OCI-LY7 (cell line): ENCODE measurements at regions not wholly inside any gene's neighbourhood (a gene's known extent, or its start where the extent isn't known, plus 50 kb on each side); places are given as distances from the start of the nearest gene placed in this dataset.

Source experiments
- BruUV-seq: library from RNA; stranded (reverse); fragments of 400-500 nt; replicated peaks from 2 replicates; lab custom pipeline; 2021; lab: Mats Ljungman, UMichigan
- CTCF ChIA-PET: fragments of 300-600 bp; sonication (Branson Sonifier 250); formaldehyde crosslinking; loops from one replicate; lab custom pipeline; 2022; ENCODE audit warnings: antibody characterized with exemption; ENCODE audit not compliant: unreplicated experiment; lab: Charles Lee
- POLR2A ChIA-PET: fragments of 300-600 bp; sonication (Branson Sonifier 250); formaldehyde crosslinking; loops from one replicate; lab custom pipeline; 2022; ENCODE audit warnings: antibody characterized with exemption; lab: Charles Lee
- DNase-seq: peaks from one replicate; pipeline ENCODE4 v3.0.0-alpha.2; 2015; ENCODE audit warnings: low spot score
- H2AFZ ChIP-seq: fragments of 200-600 bp; sonication (generic), shearing (Covaris generic); 2 replicates; pipeline ENCODE4 v1.6.1; 2014; ENCODE audit warnings: mild to moderate bottlenecking, antibody characterized with exemption, low read length, moderate library complexity
- H3K27ac ChIP-seq: fragments of 200-600 bp; sonication (generic); 2 replicates; pipeline ENCODE4 v1.5.1; 2014; ENCODE audit warnings: mixed run types, low read depth, mild to moderate bottlenecking, moderate library complexity, low read length, inconsistent platforms; ENCODE audit not compliant: poor library complexity, severe bottlenecking
- H3K36me3 ChIP-seq: fragments of 200-600 bp; sonication (generic); 2 replicates; pipeline ENCODE4 v1.6.1; 2014; ENCODE audit warnings: mild to moderate bottlenecking, antibody characterized with exemption, low read length, moderate library complexity, mixed read lengths; ENCODE audit not compliant: insufficient read depth
- H3K4me1 ChIP-seq: fragments of 200-600 bp; sonication (generic); 2 replicates; pipeline ENCODE4 v1.5.1; 2014; ENCODE audit warnings: mild to moderate bottlenecking, low read length; ENCODE audit not compliant: insufficient read depth, poor library complexity, severe bottlenecking
- H3K4me2 ChIP-seq: fragments of 200-600 bp; sonication (generic); 2 replicates; pipeline ENCODE4 v1.6.1; 2014; ENCODE audit warnings: mild to moderate bottlenecking, low read length
- H3K4me3 ChIP-seq: fragments of 200-600 bp; sonication (generic); 2 replicates; pipeline ENCODE4 v1.5.1; 2014; ENCODE audit warnings: mild to moderate bottlenecking, low read depth, low read length; ENCODE audit not compliant: poor library complexity, severe bottlenecking
- H3K79me2 ChIP-seq: fragments of 200-600 bp; sonication (generic); 2 replicates; pipeline ENCODE4 v1.6.1; 2016; ENCODE audit warnings: low read depth, mild to moderate bottlenecking, low read length, moderate library complexity, mixed read lengths; ENCODE audit not compliant: insufficient read depth
- H3K9me2 ChIP-seq: fragments of 200-600 bp; sonication (generic); 2 replicates; pipeline ENCODE4 v1.6.1; 2016; ENCODE audit warnings: mild to moderate bottlenecking, low read length, mixed read lengths; ENCODE audit not compliant: insufficient read depth
- H3K9me3 ChIP-seq: fragments of 200-600 bp; sonication (generic); 2 replicates; pipeline ENCODE4 v1.6.1; 2014; ENCODE audit warnings: mild to moderate bottlenecking, mixed run types, low read length, mixed read lengths
- H4K20me1 ChIP-seq: fragments of 200-600 bp; sonication (generic); 2 replicates; pipeline ENCODE4 v1.6.1; 2014; ENCODE audit warnings: mild to moderate bottlenecking, antibody characterized with exemption, low read length, moderate library complexity, mixed read lengths; ENCODE audit not compliant: insufficient read depth
- EZH2phosphoT487 ChIP-seq: fragments of 200-600 bp; sonication (generic); IDR thresholded peaks from 2 replicates; pipeline ENCODE4 v1.6.1; 2018; ENCODE audit warnings: low read depth, borderline replicate concordance, mild to moderate bottlenecking, mixed run types, antibody characterized with exemption, low read length, moderate library complexity, mixed read lengths
- intact Hi-C: fragments of 100-400 bp; cut with micrococcal nuclease; formaldehyde crosslinking; loops from one replicate; pipeline ENCODE4 v1.10.0; 2022; ENCODE audit not compliant: unreplicated experiment
- TF ChIP-seq, protein P1 (sequence below): fragments of 200-600 bp; sonication (generic); conservative IDR thresholded peaks from 2 replicates; pipeline ENCODE4 v1.5.1; 2014; ENCODE audit warnings: mild to moderate bottlenecking, antibody characterized with exemption, low read length, moderate library complexity, mixed read lengths

DNA sequence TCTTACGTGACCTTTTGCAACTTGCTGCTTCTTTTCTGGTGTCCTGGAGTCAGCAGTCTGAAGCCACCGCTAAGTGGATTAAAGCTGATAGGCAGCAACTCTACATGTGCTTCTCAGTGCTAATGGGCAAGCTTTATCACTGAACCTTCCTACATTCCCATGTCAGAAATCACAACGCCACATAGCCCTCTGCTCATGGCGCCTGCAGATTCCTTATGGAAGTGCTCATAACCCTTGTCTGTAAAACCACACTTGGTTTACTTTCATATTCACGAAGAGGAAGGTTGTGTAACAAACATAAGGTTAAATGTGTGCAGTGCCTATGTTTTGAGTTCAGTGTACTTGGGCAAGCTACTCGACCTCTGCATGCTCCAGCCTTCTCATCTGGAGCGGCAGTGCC, 319.8 kb downstream of the FBXO15 start:
- intact Hi-C loops: no loop called here
- ChIA-PET POLR2A (no interaction called here), CTCF (no interaction called here)
- H3K36me3 ChIP-seq: no peaks in the 10 kb centered on the region
- TF ChIP-seq EZH2phosphoT487: no peak
- TF ChIP-seq, protein P1, sequence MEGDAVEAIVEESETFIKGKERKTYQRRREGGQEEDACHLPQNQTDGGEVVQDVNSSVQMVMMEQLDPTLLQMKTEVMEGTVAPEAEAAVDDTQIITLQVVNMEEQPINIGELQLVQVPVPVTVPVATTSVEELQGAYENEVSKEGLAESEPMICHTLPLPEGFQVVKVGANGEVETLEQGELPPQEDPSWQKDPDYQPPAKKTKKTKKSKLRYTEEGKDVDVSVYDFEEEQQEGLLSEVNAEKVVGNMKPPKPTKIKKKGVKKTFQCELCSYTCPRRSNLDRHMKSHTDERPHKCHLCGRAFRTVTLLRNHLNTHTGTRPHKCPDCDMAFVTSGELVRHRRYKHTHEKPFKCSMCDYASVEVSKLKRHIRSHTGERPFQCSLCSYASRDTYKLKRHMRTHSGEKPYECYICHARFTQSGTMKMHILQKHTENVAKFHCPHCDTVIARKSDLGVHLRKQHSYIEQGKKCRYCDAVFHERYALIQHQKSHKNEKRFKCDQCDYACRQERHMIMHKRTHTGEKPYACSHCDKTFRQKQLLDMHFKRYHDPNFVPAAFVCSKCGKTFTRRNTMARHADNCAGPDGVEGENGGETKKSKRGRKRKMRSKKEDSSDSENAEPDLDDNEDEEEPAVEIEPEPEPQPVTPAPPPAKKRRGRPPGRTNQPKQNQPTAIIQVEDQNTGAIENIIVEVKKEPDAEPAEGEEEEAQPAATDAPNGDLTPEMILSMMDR: no peak
- H3K79me2 ChIP-seq: no peaks in the 10 kb centered on the region
- H3K9me2 ChIP-seq: no peaks in the 10 kb centered on the region
- no peak overlapping the region for H3K4me3 ChIP-seq
- no TSS peak for BruUV-seq
- H3K4me1 ChIP-seq: no peaks in the 10 kb centered on the region
- DNase-seq: no peak
- H3K9me3 ChIP-seq: no peaks in the 10 kb centered on the region
- no peaks in the 10 kb centered on the region for H4K20me1 ChIP-seq
- no peak overlapping the region for H3K4me2 ChIP-seq
- H2AFZ ChIP-seq: no peak overlapping the region
- H3K27ac ChIP-seq: no peak overlapping the region

DNA sequence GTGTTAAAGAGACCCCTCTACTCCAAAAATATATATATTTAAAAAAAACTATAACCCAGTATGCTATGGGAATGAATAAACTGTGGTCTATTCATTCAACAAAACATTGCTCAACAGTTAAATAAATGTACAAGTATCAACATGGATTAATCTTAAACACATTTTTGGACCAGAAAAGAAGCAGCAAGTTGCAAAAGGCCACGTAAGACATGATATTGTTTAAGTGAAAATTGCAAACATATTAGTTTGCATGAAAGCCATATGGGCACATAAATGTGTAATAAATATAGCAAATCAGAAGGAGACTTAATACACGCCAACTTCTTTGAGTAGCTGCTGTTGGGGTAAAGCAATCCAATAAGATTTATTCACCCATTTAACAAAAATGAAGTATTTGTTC, 321.5 kb downstream of the FBXO15 start:
- H4K20me1 ChIP-seq: no peaks in the 10 kb centered on the region
- H3K4me3 ChIP-seq: no peak overlapping the region
- TF ChIP-seq, protein P1: no peak
- no peak for TF ChIP-seq EZH2phosphoT487
- BruUV-seq: no TSS peak
- H3K4me1 ChIP-seq: no peaks in the 10 kb centered on the region
- no peaks in the 10 kb centered on the region for H3K36me3 ChIP-seq
- intact Hi-C loops: no loop called here
- H3K9me3 ChIP-seq: no peaks in the 10 kb centered on the region
- CTCF ChIA-PET: no interaction called here
- no peak overlapping the region for H2AFZ ChIP-seq
- no peaks in the 10 kb centered on the region for H3K9me2 ChIP-seq
- H3K27ac ChIP-seq: no peak overlapping the region
- H3K4me2 ChIP-seq: no peak overlapping the region
- no peaks in the 10 kb centered on the region for H3K79me2 ChIP-seq
- no peak for DNase-seq
- POLR2A ChIA-PET: no interaction called here

DNA sequence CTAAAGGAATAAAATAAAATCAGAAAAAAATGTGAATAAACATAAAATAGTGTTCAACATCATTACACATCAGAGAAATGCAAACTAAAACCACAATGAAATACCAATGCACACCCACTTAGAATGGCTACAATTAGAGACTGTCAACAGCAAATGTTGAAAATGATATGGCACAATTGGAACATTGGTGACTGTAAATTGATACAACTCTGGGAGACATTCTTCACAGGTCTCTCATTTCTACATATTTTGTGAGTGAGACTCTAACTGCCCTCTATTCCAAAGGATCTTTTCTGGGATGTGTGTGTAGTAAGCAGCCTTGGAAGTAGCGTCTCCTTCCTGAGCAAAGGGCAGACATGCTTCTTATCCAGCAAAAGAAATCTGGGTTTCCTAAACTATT, 323.0 kb downstream of the FBXO15 start:
- DNase-seq: no peak
- Histone ChIP-seq H4K20me1 (no peaks in the 10 kb centered on the region), H3K27ac (no peak overlapping the region), H3K4me1 (no peaks in the 10 kb centered on the region), H3K4me2 (no peak overlapping the region), H2AFZ (no peak overlapping the region), H3K4me3 (no peak overlapping the region), H3K9me2 (no peaks in the 10 kb centered on the region), H3K36me3 (no peaks in the 10 kb centered on the region), H3K79me2 (no peaks in the 10 kb centered on the region), H3K9me3 (no peaks in the 10 kb centered on the region)
- BruUV-seq: no TSS peak
- ChIA-PET POLR2A (no interaction called here), CTCF (no interaction called here)
- TF ChIP-seq, protein P1: no peak
- TF ChIP-seq EZH2phosphoT487: no peak
- intact Hi-C loops: no loop called here
